NCI-H345 (cell line): ENCODE measurements at regions not wholly inside any gene's neighbourhood (a gene's known extent, or its start where the extent isn't known, plus 50 kb on each side); places are given as distances from the start of the nearest gene placed in this dataset.
A peak's percentile ranks its signal among the peaks of the same experiment; 100 is the strongest.

Experiments used
- DNase-seq: peaks from one replicate; lab custom pipeline; 2025; lab: John Stamatoyannopoulos, UW

DNA sequence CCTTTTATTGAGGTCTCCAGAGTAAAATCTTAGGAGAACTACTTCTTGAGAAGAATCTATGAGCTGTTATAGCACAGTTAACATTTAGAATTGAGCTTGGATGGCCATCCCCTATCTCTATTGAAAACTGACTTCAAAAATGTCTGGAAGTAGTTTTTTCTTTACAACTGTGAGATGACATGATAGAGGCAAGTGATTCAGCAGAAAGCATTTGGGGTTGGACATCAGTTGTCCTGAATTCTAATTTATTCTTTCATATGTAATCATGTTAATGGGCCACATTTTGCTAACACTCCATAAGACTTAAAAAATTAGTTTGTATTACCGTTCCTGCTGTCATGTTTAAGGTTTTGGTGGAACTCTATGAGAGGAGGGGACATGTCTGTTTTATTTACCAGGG is 237.0 kb upstream of the SLC14A2 start:
- no peak for DNase-seq

DNA sequence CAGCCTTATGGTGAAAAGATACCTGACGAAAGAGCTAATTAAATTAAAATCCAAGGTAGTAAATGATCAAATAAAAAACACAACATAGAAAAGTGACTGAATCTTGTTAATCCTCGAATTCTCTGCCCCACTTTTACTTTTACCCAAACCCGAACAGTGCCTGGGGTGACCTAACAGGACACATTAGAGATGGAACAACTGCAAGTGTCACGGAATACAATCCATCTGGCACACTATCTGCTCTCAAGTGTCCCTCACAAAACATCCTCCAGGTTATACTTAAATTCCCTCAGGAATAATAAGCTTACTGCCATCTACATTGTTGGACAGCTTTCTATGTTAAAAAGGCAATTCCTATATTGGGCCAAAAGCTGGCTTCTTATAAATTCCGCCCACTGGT is 236.3 kb upstream of the SLC14A2 start:
- DNase-seq, result no peak

DNA sequence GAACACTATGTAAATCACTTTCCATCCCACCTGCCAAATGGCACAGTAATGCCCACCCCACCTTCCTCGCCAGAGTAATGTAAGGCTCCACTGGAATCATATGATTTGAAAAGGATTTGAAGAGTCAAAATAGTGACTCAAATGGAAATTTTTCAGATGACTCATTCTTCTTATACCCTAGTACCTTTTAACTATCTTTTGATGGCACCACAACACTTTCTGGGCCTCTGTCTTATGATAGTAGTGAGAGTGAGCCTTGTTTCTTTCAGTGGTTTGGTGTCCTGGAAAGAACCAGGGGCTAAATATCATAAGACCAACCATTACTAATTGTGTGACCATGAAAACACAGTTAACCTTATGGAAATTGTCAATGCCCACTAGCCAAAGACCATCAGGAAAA is 235.4 kb upstream of the SLC14A2 start:
- DNase-seq, result no peak

DNA sequence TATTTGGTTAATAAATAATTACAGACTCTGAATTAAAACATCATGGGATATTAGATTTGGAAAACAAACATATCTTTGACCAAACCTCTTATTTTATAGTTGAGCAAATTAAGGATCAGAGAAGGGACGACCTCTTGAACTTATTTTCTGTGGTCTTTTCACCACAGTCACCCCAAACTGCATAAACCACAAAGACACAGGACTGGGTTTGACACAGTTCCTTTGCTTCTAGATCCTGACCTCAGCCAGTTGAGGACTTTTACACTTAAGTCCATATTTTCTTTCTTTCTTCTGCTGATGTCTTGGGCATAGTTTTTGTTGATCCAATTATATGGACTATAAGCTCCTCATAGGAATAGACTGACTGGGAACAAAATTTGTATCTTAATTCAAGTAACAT is 234.0 kb upstream of the SLC14A2 start:
- no peak for DNase-seq

DNA sequence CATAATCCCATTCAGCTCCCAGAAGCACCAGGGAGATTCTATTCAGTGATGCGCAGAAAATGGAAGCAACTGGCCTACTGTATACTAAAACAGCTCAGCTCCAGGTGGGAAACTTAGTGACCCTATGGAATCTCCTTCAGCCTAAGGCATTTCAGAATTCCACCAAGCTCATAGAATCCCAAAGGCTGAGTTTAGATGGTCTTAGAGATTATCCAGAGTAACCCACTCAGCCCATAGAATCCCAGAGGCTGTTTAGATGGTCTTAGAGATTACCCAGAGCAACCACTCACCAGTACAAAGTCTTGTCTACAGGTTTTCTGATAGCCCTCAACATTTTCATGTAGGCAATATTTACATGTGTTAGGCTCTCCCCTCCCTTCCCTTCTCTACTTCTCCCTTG is 232.0 kb upstream of the SLC14A2 start:
- DNase-seq, result no peak

DNA sequence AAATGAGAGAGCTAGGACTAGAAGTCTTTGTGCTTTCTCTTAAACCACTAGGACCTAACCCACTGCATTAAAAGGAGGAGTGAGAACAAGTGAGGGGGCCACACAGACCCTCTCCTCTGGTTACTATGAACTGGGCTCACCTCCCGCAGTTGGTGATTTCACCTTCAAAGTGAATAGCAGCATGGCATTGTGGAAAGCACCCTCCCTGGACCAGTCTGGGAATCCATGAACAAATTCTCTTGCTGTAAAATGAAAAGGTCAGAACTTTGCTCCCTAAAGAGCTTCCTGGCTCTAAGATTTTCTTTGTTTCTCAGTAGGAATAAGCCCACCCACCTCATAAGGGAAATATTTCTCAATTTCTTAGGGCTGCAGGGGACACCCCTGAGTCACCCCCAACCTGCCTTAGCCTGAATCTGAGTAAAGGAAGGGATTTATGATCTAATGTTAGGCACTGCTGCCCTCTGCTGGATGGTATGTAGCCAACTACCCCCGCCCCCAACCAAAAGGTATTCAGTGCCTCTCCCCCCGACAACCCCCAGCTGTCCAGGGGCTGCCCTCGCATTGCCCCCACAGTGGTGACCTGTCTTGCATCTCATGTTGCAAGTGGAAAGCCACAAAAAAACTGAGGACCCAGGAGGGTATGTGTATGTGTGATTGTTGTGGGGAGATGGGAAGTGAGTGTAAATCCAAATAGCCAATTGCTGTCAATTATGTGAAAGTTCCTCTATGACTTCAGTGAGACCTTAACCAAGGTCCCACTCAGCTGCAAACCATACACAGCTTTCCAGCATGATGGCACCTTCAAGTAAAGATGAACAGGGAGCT is 230.9 kb upstream of the SLC14A2 start:
- peak; percentile 58 for DNase-seq

DNA sequence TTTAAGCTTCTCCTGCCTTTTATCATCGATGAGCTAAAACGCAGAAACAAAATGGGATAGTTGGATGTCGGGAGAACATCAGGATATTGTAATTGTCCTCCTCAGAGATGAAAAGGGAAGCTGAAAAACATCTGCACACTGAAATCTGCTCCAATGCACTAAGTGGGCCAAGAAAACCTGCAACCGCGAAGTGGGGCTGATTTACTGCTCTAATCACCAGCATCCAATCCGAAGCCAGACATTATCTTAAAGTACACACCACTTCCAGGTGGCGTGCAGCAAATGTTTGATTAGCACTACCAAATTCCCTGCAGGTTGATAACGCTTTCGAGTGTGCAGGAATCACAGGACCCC is 230.3 kb upstream of the SLC14A2 start:
- DNase-seq, result no peak

DNA sequence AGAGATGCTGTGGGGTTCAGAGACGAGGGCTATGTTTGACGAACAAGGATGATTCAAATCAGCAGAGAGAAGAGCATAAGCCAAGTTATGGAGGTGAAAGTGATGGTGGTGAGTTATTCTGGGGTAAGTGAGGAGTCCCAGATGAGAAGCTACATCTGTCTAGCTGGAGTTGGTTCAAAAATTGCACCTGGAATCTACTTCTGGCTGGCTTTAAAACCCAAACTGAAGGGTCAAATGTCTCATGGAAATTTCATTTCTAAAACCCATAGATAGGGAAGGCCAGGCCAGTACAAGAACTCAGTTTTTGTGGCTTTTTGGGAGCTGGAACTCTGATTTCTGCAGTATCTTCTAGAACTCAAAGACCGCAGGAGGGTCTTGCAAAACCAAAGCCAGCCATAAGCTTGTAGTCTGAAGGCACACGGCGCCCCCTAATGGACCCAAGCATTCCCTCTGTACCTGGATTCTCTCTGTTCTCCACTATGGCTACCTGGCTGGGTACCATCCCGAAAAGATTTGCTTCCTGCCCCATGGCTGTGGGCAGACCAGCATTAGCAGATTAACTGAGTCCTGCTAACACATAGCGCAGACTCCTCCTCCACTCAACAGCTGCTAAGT is 229.1 kb upstream of the SLC14A2 start:
- DNase-seq, result peak; percentile 29

DNA sequence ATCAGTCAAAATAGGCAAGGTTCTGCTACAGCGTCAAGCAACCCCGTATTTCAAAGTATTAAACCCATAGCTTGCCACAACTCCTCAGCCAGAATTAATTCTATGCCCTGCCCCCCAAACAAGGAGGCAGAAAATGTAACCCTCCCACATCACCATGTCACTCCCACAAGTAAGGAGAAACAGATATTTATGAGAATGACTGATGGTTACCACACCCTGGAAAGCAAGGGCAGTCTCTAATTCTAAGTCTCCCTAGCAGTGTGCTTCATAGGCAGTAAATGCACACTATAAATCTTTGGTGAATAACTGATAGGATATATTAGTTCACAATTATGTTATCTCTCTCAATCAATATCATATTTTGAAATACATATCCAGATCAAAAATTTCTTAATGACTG is 228.0 kb upstream of the SLC14A2 start:
- DNase-seq, result no peak

DNA sequence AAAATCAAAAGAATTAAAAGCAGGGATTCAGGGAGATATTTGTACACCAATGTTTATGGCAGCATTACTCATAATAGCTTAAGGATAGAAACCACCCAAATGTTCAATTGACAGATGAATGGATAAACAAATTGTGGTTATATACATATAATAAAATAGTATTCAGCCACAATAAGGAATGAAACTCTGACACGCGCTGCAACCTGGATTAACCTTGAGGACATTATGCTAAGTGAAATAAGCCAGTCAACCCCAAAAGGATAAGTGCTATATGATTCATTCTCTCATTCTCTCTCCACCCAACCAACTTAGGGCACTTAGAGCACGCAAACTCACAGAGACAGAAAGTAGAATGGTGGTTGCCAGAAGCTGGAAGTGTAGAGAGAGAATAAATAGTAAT is 216.8 kb upstream of the SLC14A2 start:
- DNase-seq, result no peak

DNA sequence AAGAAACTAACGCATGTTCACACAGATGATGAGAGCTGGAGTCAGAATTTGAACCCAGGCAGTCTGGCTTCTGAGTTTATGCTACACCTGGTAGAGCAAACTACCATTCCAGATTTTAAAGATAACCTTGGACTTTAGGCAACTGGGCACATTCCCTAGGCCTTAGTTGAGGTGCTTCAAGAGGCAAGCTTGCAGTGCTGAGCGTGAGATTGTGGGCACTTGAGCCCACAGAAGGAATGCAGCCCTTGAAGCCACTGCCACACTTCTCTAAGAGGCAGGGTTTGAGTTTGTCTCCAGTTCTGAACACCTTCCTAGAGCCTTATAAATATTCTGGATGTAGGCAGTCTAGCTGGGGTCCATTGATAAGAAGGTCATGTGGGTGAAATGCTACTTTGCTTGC is 216.1 kb upstream of the SLC14A2 start:
- no peak for DNase-seq

DNA sequence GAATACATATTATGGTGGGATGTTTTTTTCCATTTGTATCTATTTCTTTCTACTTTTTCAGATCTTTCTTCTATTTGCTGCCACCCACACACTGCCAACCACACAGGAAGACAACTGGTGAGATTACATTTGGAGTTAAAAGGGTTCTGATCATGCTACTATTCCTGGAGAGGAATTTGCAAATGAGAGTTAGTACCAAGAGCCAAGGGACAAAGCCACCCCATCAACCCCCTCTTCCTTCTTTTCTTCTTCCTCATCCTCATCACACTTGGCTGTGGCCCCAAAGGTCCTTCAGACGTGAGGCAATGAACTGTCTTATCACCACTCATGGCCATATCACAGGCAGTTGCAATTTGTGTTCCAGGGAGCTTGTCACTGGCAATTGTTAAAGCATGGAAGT is 215.6 kb upstream of the SLC14A2 start:
- DNase-seq, result no peak

DNA sequence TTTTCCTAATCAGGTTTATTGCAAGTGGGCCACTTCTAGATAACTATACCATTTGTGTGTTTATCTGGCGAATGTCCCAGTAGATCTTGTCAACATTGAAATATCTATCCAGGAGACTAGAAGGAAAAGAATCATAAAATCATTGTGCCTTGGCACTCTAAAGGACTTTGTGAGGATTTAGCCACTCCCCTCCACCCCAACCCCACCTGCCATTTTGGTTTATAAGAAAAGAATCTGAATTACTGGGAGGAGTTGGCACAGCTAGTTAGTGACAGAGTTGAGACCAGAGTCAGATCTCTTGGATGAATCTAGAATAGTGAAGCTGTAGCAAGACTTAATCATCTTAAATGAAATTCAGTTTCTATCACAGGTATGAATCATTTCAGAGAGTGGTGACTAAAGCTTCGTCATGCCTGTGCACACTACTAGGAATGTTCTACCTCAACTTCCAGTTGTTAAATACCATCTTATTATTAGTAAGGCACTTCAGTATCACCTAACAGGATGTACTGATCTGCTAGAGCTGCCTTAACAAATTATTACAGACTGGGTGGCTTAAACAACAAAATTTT is 212.7 kb upstream of the SLC14A2 start:
- no peak for DNase-seq

DNA sequence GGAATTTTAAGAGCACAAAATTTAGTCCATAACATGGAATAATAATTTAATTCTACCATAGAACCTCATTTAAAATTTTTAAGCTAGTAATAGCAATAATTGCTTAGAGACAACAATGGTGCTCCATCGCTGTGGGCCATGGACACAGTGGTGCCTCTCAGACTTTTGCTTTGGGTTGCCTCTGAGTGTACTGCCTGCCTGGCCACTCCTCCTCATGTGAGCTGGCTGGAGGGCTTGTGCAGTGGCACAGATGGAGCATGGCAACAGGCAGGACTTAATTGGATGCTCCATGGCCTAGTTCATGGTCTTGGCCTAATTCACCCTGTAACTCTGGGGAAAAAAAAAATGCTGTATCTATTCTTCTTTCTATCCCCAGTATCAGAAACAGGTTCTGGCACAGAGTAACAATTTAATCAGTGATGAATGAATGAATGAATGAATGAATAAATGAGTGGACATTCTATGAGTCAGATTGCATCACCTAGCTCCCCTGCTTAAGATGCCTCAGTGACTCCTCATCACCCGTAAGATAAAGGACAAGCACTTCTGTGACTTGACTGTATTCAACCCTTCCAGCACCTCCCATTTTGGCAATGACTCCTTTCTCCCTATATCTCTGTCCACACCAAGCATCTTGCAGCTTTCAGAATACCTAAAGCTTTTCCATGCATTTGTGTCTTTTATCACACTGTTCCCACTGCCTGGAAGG is 211.8 kb upstream of the SLC14A2 start:
- DNase-seq, result no peak

DNA sequence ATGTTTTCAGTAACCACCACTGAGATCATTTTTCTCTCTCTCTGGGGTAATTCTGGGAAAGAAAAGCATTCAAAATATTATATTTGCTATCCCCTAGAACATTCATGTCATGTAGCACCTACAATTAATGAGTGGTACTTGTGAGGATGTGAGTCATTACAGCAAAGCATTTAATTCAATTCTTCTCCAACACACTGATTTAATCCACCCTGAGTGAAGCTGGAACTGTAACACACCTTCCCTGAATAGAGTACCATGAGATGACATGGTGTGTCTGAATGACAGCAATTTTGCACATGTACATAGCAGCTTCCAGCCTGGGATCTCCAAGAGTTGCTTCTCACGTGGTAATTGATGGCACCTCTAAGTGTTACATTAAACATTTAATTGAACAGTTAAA is 207.1 kb upstream of the SLC14A2 start:
- DNase-seq, result no peak

DNA sequence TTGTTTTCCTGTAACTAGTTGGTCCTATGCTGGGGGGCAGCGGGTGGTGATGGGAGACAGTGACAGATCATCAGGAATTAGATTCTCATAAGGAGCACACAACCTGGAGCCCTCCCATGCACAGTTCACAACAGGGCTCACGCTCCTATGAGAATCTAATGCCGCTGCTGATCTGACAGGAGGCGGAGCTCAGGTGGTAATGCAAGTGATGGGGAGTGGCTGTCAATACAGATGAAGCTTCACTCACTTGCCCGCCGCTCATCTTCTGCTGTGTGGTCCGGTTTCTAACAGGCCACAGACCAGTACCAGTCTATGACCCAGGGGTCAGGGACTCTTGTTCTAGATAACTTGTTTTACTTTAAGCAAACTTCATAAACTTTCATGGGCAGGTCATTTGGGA is 205.3 kb upstream of the SLC14A2 start:
- no peak for DNase-seq

DNA sequence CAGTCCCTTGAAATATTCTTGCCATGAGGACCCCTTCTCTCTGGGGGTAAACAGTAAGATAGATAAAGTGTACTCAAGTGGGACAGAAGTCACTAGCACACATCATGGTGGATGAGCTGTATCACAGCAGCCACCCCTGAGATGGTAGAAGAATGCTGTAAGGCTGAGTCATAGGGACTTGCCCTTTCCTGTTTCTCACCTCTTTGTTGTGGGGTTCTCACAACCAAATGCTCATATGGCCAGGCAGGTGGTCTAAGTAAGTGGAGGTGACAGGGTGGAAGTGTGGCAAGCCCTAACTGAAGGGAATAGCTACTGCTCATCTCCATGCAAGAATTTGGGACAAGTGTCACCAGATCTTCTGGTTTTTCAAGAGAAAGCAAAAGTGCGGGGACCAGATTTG is 202.7 kb upstream of the SLC14A2 start:
- DNase-seq, result no peak

DNA sequence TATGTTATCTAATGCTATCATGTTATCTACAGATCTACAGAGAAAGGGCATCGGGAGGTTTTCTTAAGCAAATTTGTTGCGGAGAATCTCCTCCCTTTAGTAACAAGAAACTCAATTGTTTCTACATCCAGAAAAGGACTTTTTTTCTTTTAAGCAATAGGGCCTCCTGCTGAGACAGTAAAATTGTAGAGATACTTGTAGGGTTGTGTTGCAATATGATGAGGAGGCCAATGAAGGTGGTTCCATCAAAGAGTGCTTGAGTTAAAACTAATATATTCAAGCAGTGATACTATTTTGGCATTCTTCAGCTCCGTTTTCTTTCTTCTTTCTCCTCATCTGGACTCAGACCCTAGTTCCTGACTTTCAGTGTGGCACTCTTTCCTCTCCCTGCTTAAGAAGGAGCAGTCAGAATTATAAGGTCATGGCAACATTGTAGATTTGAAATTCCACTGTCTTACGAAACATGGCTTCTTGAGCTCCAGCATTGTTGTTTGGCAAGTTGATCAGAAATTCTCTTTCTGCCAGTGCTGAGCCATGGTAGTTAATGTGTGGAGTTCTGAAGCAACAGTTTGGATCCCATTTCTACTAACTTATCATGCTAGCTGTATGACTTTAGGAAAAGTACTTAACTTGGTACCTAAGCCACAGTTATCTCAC is 202.0 kb upstream of the SLC14A2 start:
- DNase-seq, result no peak

DNA sequence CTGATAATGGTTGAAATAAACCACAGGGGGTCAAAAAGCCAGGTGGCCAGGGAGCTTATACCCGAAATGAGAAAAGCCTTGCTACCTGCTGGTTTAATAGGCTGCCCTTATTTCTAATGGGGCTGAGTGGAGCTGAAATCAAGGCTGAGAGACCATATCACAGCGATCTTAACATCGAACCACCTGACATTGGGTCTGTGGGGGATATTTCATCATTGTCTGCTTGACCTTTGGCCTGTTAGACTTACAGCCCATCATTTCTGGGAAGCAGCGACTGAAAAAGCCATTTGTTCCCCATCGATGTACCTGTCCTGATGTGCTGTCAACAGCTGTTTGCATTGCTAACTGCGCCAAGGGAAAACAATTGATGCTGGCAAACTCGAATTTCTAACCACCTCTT is 199.7 kb upstream of the SLC14A2 start:
- DNase-seq, result peak; percentile 71

DNA sequence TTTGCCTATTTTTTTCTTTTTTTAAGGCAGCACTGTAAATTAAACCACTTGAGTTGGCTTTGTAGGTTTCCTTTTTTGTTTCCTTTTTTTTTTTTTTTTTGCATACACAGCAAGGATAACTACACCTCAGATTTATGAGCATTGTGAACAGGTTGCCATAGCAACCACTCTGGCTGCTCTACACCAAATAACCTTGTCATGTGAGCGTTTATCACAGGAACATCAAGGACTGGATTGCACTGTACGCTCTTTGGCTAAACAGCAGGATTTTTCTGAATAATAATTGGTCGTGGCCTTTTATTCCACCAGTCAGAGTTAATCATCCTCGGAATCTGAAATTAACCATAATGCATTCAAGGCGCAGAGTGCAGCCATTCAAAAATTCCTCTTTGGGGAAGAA is 199.1 kb upstream of the SLC14A2 start:
- DNase-seq, result peak; percentile 88

DNA sequence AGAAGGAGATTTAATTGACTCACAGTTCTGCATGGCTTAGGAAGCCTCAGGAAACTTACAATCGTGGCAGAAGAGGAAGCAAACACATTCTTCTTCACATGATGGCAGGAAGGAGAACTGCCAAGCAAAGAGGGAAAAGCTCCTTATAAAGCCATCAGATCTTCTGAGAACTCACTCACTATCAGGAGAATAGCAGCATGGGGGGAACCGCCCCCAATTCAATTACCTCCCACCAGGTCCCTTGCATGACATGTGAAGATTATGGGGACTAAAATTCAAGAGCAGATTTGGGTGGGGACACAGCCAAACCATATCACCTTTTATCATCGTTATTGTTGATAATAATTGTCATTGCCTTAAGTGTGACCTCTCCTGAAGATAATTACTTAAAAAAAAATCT is 197.9 kb upstream of the SLC14A2 start:
- DNase-seq, result no peak

DNA sequence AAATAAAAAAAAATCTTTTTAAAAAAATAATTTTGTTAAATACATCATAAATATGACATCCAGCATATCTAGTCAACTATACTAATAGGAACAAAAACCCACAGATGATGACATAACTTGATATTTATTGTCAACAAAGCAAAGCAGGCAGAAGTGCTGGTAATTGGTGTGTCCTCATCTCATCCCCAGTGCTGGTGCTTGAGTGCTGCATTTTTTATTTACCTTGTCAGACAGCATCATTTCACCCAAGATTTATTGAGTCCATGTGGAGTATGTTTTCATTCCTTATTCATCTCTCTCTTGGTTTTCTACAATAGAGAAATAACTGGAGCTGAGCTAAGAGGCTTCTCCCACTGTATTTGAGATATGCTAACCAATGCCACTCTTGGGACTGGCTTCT is 191.6 kb upstream of the SLC14A2 start:
- DNase-seq, result peak; percentile 87

DNA sequence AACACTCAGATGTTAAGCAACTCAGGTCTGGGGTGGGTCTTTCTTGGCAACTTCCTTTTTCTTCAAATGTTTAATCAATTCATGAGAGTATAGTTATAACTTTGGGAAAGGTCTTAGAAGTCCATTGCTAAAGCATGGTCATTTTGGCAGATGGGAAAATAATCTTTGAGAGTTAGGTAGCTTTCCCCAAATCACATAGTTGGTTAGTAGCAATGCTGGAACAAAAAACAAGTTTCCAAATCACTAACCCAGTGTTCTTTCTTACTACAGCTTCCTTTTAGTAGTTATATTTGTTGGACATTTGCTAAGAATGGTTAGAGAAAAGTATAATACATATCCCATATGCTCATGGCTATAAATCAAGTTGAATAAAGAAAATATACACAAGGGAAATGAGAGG is 185.2 kb upstream of the SLC14A2 start:
- no peak for DNase-seq
